Right hindlimb (tissue), 1 donor: ENCODE measurements at regions not wholly inside any gene's neighbourhood (a gene's known extent, or its start where the extent isn't known, plus 50 kb on each side); places are given as distances from the start of the nearest gene placed in this dataset.

Experiments used
- DNase-seq: peaks from one replicate; pipeline ENCODE4 v3.0.0-alpha.2; 2018

GRCh38 chr12:89977405-89978085 lies 268.9 kb upstream of the ATP2B1 start:
- no peak for DNase-seq

- no peak for DNase-seq
These were observed 268.2 kb upstream of the ATP2B1 start for GRCh38 chr12:89976866-89977265.

GRCh38 chr12:89975574-89975973 lies 266.9 kb upstream of the ATP2B1 start:
- no peak for DNase-seq

- DNase-seq = no peak
These were observed 263.2 kb upstream of the ATP2B1 start for GRCh38 chr12:89971880-89972279.

GRCh38 chr12:89970722-89971121 lies 262.1 kb upstream of the ATP2B1 start:
- DNase-seq = no peak

- DNase-seq = no peak
These were observed 260.5 kb upstream of the ATP2B1 start for GRCh38 chr12:89969093-89969492.

- DNase-seq = no peak
These were observed 259.6 kb upstream of the ATP2B1 start for GRCh38 chr12:89968151-89968700.

- no peak for DNase-seq
These were observed 258.0 kb upstream of the ATP2B1 start for GRCh38 chr12:89966495-89967240.

GRCh38 chr12:89965993-89966392 lies 257.4 kb upstream of the ATP2B1 start:
- DNase-seq = no peak

- DNase-seq = no peak
These were observed 254.0 kb upstream of the ATP2B1 start for GRCh38 chr12:89962648-89963047.

GRCh38 chr12:89960607-89961394 lies 252.2 kb upstream of the ATP2B1 start:
- DNase-seq = no peak

GRCh38 chr12:89960011-89960507 lies 251.4 kb upstream of the ATP2B1 start:
- no peak for DNase-seq

GRCh38 chr12:89959179-89959578 lies 250.5 kb upstream of the ATP2B1 start:
- no peak for DNase-seq

- DNase-seq = no peak
These were observed 245.6 kb upstream of the ATP2B1 start for GRCh38 chr12:89954259-89954658.

GRCh38 chr12:89951694-89952060 lies 243.0 kb upstream of the ATP2B1 start:
- no peak for DNase-seq

GRCh38 chr12:89951050-89951693 lies 242.5 kb upstream of the ATP2B1 start:
- DNase-seq = no peak

- no peak for DNase-seq
These were observed 241.8 kb upstream of the ATP2B1 start for GRCh38 chr12:89950421-89950820.

GRCh38 chr12:89949457-89950195 lies 241.0 kb upstream of the ATP2B1 start:
- peak; percentile 55 for DNase-seq

GRCh38 chr12:89948271-89949175 lies 239.9 kb upstream of the ATP2B1 start:
- DNase-seq = no peak

- peak; percentile 34 for DNase-seq
These were observed 239.0 kb upstream of the ATP2B1 start for GRCh38 chr12:89947437-89948270.
